Esophagus muscularis mucosa (tissue), 3 donors: ENCODE measurements at regions not wholly inside any gene's neighbourhood (a gene's known extent, or its start where the extent isn't known, plus 50 kb on each side); places are given as distances from the start of the nearest gene placed in this dataset.

ENCODE experiments used
- CTCF ChIP-seq, 3 experiments: fragments of 200-600 bp in 2 of 3; fragments of 450-650 bp in 1 of 3; sonication (generic) in 2 of 3; IDR thresholded peaks; one replicate each; pipeline ENCODE4 v1.5.1; 2017 to 2019; ENCODE audit warnings: antibody characterized with exemption in 3 of 3, mild to moderate bottlenecking in 2 of 3, moderate library complexity in 1 of 3
- POLR2A ChIP-seq: fragments of 450-650 bp; IDR thresholded peaks from one replicate; pipeline ENCODE4 v1.6.1; 2017; ENCODE audit warnings: antibody characterized with exemption, moderate library complexity, mild to moderate bottlenecking, low read depth

GRCh38 chr5:61599370-61600122, 267.5 kb downstream of the ZSWIM6 start:
- TF ChIP-seq CTCF (IDR thresholded peaks at IDR 0.05), result no peak
- no peak for TF ChIP-seq POLR2A
